Chondrocyte (in vitro differentiated cells): ENCODE measurements at regions not wholly inside any gene's neighbourhood (a gene's known extent, or its start where the extent isn't known, plus 50 kb on each side); places are given as distances from the start of the nearest gene placed in this dataset.

Experiments
- DNase-seq: peaks from one replicate; pipeline ENCODE4 v3.0.0; 2021; ENCODE audit warnings: mixed read lengths, low spot score
- H3K27ac Mint-ChIP-seq: one replicate; pipeline ENCODE4 v1.8.0; 2021; ENCODE audit warnings: mild to moderate bottlenecking, moderate library complexity, mixed read lengths; ENCODE audit not compliant: unreplicated experiment
- H3K27me3 Mint-ChIP-seq: 2 replicates; pipeline ENCODE4 v1.8.0; 2021; ENCODE audit warnings: low read depth, mixed read lengths
- H3K36me3 Mint-ChIP-seq: 2 replicates; pipeline ENCODE4 v1.8.0; 2021; ENCODE audit warnings: low read depth, mixed read lengths
- H3K4me1 Mint-ChIP-seq: 2 replicates; pipeline ENCODE4 v1.8.0; 2021; ENCODE audit warnings: low read depth, mild to moderate bottlenecking, mixed read lengths
- H3K4me3 Mint-ChIP-seq: one replicate; pipeline ENCODE4 v1.8.0; 2021; ENCODE audit warnings: mild to moderate bottlenecking, moderate library complexity, mixed read lengths; ENCODE audit not compliant: unreplicated experiment
- H3K9me3 Mint-ChIP-seq: 2 replicates; pipeline ENCODE4 v1.8.0; 2021; ENCODE audit warnings: low read depth, mixed read lengths
- CTCF ChIP-seq: fragments of 200-600 bp; sonication (generic); IDR thresholded peaks from 2 replicates; pipeline ENCODE4 v1.5.0; 2021; ENCODE audit warnings: antibody characterized with exemption, mild to moderate bottlenecking, moderate library complexity

GRCh38 chr21:28402616-28402989 lies 590.1 kb downstream of the LTN1 start:
- no peak overlapping the region for H3K27ac Mint-ChIP-seq
- H3K36me3 Mint-ChIP-seq: no peaks in the 10 kb centered on the region
- peaks cover 21% of the 10 kb centered on the region for H3K4me1 Mint-ChIP-seq
- DNase-seq: no peak
- H3K9me3 Mint-ChIP-seq: no peaks in the 10 kb centered on the region
- no peak for TF ChIP-seq CTCF
- H3K4me3 Mint-ChIP-seq: no peak overlapping the region
- no peaks in the 10 kb centered on the region for H3K27me3 Mint-ChIP-seq

- no peak for DNase-seq
- no peak overlapping the region for H3K27ac Mint-ChIP-seq
- no peak overlapping the region for H3K4me3 Mint-ChIP-seq
- no peaks in the 10 kb centered on the region for H3K4me1 Mint-ChIP-seq
- TF ChIP-seq CTCF: no peak
- H3K27me3 Mint-ChIP-seq: peaks cover under 1% of the 10 kb centered on the region
- H3K9me3 Mint-ChIP-seq: peaks cover 5% of the 10 kb centered on the region
- H3K36me3 Mint-ChIP-seq: no peaks in the 10 kb centered on the region
Observed at GRCh38 chr21:28397040-28397439, 595.6 kb downstream of the LTN1 start.

- Mint-ChIP-seq H3K27ac (no peak overlapping the region), H3K27me3 (peaks cover 2% of the 10 kb centered on the region), H3K4me1 (no peaks in the 10 kb centered on the region), H3K4me3 (no peak overlapping the region), H3K9me3 (peaks cover 5% of the 10 kb centered on the region), H3K36me3 (no peaks in the 10 kb centered on the region)
- TF ChIP-seq CTCF: no peak
- DNase-seq: no peak
Observed at GRCh38 chr21:28396421-28396820, 596.3 kb downstream of the LTN1 start.

- Mint-ChIP-seq H3K27me3 (peaks cover 2% of the 10 kb centered on the region), H3K36me3 (no peaks in the 10 kb centered on the region), H3K4me1 (no peaks in the 10 kb centered on the region), H3K27ac (no peak overlapping the region), H3K9me3 (peaks cover 5% of the 10 kb centered on the region), H3K4me3 (no peak overlapping the region)
- no peak for DNase-seq
- no peak for TF ChIP-seq CTCF
Observed at GRCh38 chr21:28393279-28393678, 599.4 kb downstream of the LTN1 start.

- Mint-ChIP-seq H3K4me3 (no peak overlapping the region), H3K36me3 (no peaks in the 10 kb centered on the region), H3K27me3 (peaks cover 2% of the 10 kb centered on the region), H3K4me1 (peaks cover 4% of the 10 kb centered on the region), H3K9me3 (peaks cover 5% of the 10 kb centered on the region), H3K27ac (no peak overlapping the region)
- no peak for DNase-seq
- no peak for TF ChIP-seq CTCF
Observed at GRCh38 chr21:28391938-28392849, 600.5 kb downstream of the LTN1 start.
